ENCODE measurements at regions not wholly inside any gene's neighbourhood (a gene's known extent, or its start where the extent isn't known, plus 50 kb on each side); places are given as distances from the start of the nearest gene placed in this dataset.

DNA sequence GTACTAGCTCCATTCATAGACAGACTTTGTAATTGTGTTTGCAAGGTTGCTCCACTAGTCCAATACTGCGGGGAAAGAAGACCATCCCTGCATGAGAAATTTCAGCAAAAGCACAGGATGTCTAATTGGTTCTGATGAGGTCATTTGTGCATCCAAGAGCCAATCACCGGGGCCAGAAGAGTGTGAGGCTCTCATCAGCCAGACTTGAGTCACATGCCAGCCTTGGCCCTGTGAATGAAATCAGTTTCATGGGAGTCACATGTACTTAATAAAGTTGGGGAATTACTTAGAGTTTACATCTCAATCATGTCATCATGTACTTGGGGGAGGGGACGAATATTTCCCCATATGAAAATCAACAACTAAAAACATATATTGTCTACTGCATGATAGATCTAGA lies 1236.0 kb downstream of the MAT2B start:
- TF ChIP-seq POLR2A (IDR thresholded peaks at IDR 0.05) (no peak), CTCF (IDR thresholded peaks at IDR 0.05) (no peak)
